ENCODE measurements at regions not wholly inside any gene's neighbourhood (a gene's known extent, or its start where the extent isn't known, plus 50 kb on each side); places are given as distances from the start of the nearest gene placed in this dataset.

DNA sequence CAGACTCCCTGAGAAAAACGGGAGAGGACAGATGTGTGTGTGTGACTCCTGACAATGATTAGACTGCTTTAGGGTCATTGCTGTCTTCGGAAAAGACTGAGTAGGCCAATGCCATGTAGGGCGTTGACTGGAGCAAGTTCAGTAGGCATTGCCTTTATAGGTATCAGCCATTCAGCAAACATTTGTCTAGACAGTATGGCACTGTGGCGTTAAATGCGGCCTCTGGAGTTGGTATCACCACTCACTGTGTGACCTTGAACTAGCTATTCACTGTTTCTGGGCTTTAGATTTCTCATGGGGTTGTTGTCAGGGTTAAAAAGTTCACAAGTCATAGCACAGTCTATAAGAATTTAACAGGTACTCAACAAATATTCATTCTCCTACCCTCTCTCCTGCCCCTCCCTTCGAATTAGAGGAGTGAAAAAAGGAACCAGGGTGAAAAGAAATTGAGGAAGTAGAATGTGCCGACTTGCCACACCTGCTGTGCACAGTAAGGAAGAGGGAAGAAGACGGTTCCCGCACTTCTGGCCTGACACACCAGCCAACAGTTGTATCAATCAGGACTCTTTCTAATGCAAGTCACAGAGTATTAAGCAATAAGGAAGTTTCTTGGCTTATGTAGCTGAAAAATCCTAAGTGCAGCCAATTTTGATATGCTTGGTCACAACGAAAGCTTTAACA, 83.2 kb upstream of the PLAC8 start:
- no peak overlapping the region for H3K27ac ChIP-seq (ENCODE audit: low read depth in 1 of 2, low read length in 2 of 2)
- no peaks in the 10 kb centered on the region for H3K27me3 ChIP-seq (ENCODE audit: control insufficient read depth in 4 of 4, insufficient read depth in 4 of 4, low read length in 3 of 4)
- no peaks in the 10 kb centered on the region for H3K9me3 ChIP-seq (ENCODE audit: control insufficient read depth in 4 of 4, low read length in 3 of 4)
- 76% methylated on average over 10 of the region's 10 CpGs for WGBS
- no peak overlapping the region for H3K4me3 ChIP-seq (ENCODE audit: low read depth in 1 of 3, low read length in 3 of 3)
- H3K4me1 ChIP-seq (ENCODE audit: control insufficient read depth in 4 of 4, insufficient read depth in 4 of 4, low read length in 3 of 4): no peaks in the 10 kb centered on the region
- TF ChIP-seq, protein P1, sequence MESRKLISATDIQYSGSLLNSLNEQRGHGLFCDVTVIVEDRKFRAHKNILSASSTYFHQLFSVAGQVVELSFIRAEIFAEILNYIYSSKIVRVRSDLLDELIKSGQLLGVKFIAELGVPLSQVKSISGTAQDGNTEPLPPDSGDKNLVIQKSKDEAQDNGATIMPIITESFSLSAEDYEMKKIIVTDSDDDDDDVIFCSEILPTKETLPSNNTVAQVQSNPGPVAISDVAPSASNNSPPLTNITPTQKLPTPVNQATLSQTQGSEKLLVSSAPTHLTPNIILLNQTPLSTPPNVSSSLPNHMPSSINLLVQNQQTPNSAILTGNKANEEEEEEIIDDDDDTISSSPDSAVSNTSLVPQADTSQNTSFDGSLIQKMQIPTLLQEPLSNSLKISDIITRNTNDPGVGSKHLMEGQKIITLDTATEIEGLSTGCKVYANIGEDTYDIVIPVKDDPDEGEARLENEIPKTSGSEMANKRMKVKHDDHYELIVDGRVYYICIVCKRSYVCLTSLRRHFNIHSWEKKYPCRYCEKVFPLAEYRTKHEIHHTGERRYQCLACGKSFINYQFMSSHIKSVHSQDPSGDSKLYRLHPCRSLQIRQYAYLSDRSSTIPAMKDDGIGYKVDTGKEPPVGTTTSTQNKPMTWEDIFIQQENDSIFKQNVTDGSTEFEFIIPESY (IDR thresholded peaks at IDR 0.05): no peak
- TF ChIP-seq, protein P2, sequence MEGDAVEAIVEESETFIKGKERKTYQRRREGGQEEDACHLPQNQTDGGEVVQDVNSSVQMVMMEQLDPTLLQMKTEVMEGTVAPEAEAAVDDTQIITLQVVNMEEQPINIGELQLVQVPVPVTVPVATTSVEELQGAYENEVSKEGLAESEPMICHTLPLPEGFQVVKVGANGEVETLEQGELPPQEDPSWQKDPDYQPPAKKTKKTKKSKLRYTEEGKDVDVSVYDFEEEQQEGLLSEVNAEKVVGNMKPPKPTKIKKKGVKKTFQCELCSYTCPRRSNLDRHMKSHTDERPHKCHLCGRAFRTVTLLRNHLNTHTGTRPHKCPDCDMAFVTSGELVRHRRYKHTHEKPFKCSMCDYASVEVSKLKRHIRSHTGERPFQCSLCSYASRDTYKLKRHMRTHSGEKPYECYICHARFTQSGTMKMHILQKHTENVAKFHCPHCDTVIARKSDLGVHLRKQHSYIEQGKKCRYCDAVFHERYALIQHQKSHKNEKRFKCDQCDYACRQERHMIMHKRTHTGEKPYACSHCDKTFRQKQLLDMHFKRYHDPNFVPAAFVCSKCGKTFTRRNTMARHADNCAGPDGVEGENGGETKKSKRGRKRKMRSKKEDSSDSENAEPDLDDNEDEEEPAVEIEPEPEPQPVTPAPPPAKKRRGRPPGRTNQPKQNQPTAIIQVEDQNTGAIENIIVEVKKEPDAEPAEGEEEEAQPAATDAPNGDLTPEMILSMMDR (IDR thresholded peaks at IDR 0.05; ENCODE audit: low read depth, low read length, missing input control): no peak
- TF ChIP-seq GABPA (IDR thresholded peaks at IDR 0.05 in 1 of 2, conservative IDR thresholded peaks at IDR 0.05 in 1 of 2): no peak
- DNase-seq (ENCODE audit: low spot score): no peak
- no peaks in the 10 kb centered on the region for H3K36me3 ChIP-seq (ENCODE audit: control insufficient read depth in 4 of 4, insufficient read depth in 3 of 4, low read depth in 1 of 4, low read length in 3 of 4)
- no peak overlapping the region for H3K9ac ChIP-seq (ENCODE audit: low read depth in 1 of 2, low read length in 2 of 2)

DNA sequence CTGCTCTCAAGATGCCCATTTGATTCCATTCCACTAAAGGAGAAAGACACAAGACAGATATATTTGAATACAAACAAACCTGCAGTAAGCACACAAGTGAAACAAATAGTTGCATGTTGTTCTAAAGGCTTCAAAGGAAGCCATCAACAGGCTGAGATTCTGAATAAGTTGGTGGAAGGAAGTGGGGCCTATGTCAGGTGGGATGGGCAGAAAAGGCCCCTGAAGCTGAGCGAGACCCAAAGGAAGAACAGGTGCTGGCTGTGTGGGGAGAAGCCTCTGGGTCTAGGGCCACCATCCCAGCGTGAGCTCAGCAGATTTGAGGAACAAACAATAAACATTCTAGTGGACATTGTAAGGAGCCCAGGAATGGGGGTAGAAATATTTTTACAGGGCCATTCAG, 82.4 kb upstream of the PLAC8 start:
- Histone ChIP-seq H3K36me3 (ENCODE audit: control insufficient read depth in 4 of 4, insufficient read depth in 3 of 4, low read depth in 1 of 4, low read length in 3 of 4) (no peaks in the 10 kb centered on the region), H3K27me3 (ENCODE audit: control insufficient read depth in 4 of 4, insufficient read depth in 4 of 4, low read length in 3 of 4) (no peaks in the 10 kb centered on the region), H3K27ac (ENCODE audit: low read depth in 1 of 2, low read length in 2 of 2) (no peak overlapping the region), H3K9me3 (ENCODE audit: control insufficient read depth in 4 of 4, low read length in 3 of 4) (no peaks in the 10 kb centered on the region), H3K4me3 (ENCODE audit: low read depth in 1 of 3, low read length in 3 of 3) (no peak overlapping the region), H3K4me1 (ENCODE audit: control insufficient read depth in 4 of 4, insufficient read depth in 4 of 4, low read length in 3 of 4) (no peaks in the 10 kb centered on the region), H3K9ac (ENCODE audit: low read depth in 1 of 2, low read length in 2 of 2) (no peak overlapping the region)
- 84% methylated on average over 2 of the region's 2 CpGs for WGBS
- TF ChIP-seq RAD21 (IDR thresholded peaks at IDR 0.05) (no peak), NR2F2 (IDR thresholded peaks at IDR 0.05) (no peak), HNF4G (IDR thresholded peaks at IDR 0.05) (no peak), RXRA (IDR thresholded peaks at IDR 0.05) (no peak), GABPA (IDR thresholded peaks at IDR 0.05 in 1 of 2, conservative IDR thresholded peaks at IDR 0.05 in 1 of 2) (no peak), TAF1 (conservative IDR thresholded peaks at IDR 0.05) (no peak)
- TF ChIP-seq, protein P1 (IDR thresholded peaks at IDR 0.05): no peak
- TF ChIP-seq, protein P2 (IDR thresholded peaks at IDR 0.05; ENCODE audit: low read depth, low read length, missing input control): no peak
- no peak for DNase-seq (ENCODE audit: low spot score)

Data from liver (tissue), 8 donors.